ENCODE measurements at regions not wholly inside any gene's neighbourhood (a gene's known extent, or its start where the extent isn't known, plus 50 kb on each side); places are given as distances from the start of the nearest gene placed in this dataset.

- no peak for TF ChIP-seq CTCF (IDR thresholded peaks at IDR 0.05)
- ChIA-PET POLR2A (no interaction called here), CTCF (no interaction called here)
- intact Hi-C loops (cut with micrococcal nuclease), result no loop called here
- ATAC-seq (no peak), DNase-seq (no peak)
- peaks cover 18% of the 10 kb centered on the region for H3K4me1 Mint-ChIP-seq (ENCODE audit: low read depth)
- no peaks in the 10 kb centered on the region for H3K9me3 Mint-ChIP-seq
- no peaks in the 10 kb centered on the region for H3K27me3 Mint-ChIP-seq
- H3K27ac Mint-ChIP-seq, result no peak overlapping the region
- H3K4me3 Mint-ChIP-seq, result no peak overlapping the region
- no peaks in the 10 kb centered on the region for H3K36me3 Mint-ChIP-seq (ENCODE audit: low read depth)
These were observed 76.1 kb upstream of the CPO start for GRCh38 chr2:206863196-206863595.

GRCh38 chr2:206863716-206864115 lies 75.6 kb upstream of the CPO start:
- Mint-ChIP-seq H3K27ac (no peak overlapping the region), H3K9me3 (no peaks in the 10 kb centered on the region), H3K27me3 (no peaks in the 10 kb centered on the region), H3K4me3 (no peak overlapping the region), H3K36me3 (ENCODE audit: low read depth) (no peaks in the 10 kb centered on the region), H3K4me1 (ENCODE audit: low read depth) (peaks cover 14% of the 10 kb centered on the region)
- DNase-seq, result no peak
- ATAC-seq, result no peak
- CTCF ChIA-PET, result no interaction called here
- intact Hi-C loops (cut with micrococcal nuclease), result no loop called here
- TF ChIP-seq CTCF (IDR thresholded peaks at IDR 0.05), result no peak
- POLR2A ChIA-PET, result no interaction called here

- intact Hi-C loops (cut with micrococcal nuclease), result no loop called here
- no peak for DNase-seq
- Mint-ChIP-seq H3K27me3 (no peaks in the 10 kb centered on the region), H3K9me3 (no peaks in the 10 kb centered on the region), H3K27ac (no peak overlapping the region), H3K4me1 (ENCODE audit: low read depth) (no peaks in the 10 kb centered on the region), H3K36me3 (ENCODE audit: low read depth) (no peaks in the 10 kb centered on the region), H3K4me3 (no peak overlapping the region)
- ATAC-seq, result no peak
- POLR2A ChIA-PET, result no interaction called here
- TF ChIP-seq CTCF (IDR thresholded peaks at IDR 0.05), result no peak
- CTCF ChIA-PET, result no interaction called here
These were observed 72.3 kb upstream of the CPO start for GRCh38 chr2:206867006-206867405.

- CTCF ChIA-PET, result no interaction called here
- no peaks in the 10 kb centered on the region for H3K4me1 Mint-ChIP-seq (ENCODE audit: low read depth)
- H3K27me3 Mint-ChIP-seq, result peaks cover 2% of the 10 kb centered on the region
- no peaks in the 10 kb centered on the region for H3K36me3 Mint-ChIP-seq (ENCODE audit: low read depth)
- no peaks in the 10 kb centered on the region for H3K9me3 Mint-ChIP-seq
- ATAC-seq, result no peak
- H3K27ac Mint-ChIP-seq, result no peak overlapping the region
- no peak for TF ChIP-seq CTCF (IDR thresholded peaks at IDR 0.05)
- H3K4me3 Mint-ChIP-seq, result no peak overlapping the region
- intact Hi-C loops (cut with micrococcal nuclease), result no loop called here
- POLR2A ChIA-PET, result no interaction called here
- no peak for DNase-seq
These were observed 69.4 kb upstream of the CPO start for GRCh38 chr2:206869824-206870495.

GRCh38 chr2:206873423-206873822 lies 65.9 kb upstream of the CPO start:
- no peaks in the 10 kb centered on the region for H3K4me1 Mint-ChIP-seq (ENCODE audit: low read depth)
- H3K9me3 Mint-ChIP-seq, result no peaks in the 10 kb centered on the region
- no peak overlapping the region for H3K4me3 Mint-ChIP-seq
- POLR2A ChIA-PET, result no interaction called here
- no peaks in the 10 kb centered on the region for H3K36me3 Mint-ChIP-seq (ENCODE audit: low read depth)
- CTCF ChIA-PET, result no interaction called here
- no peak overlapping the region for H3K27ac Mint-ChIP-seq
- intact Hi-C loops (cut with micrococcal nuclease), result no loop called here
- H3K27me3 Mint-ChIP-seq, result peaks cover 2% of the 10 kb centered on the region
- no peak for DNase-seq
- TF ChIP-seq CTCF (IDR thresholded peaks at IDR 0.05), result no peak
- no peak for ATAC-seq

All from activated CD8-positive, alpha-beta T cell treated with anti-CD3 and anti-CD28 coated beads for 36 hours (primary cell).